GOT3 (cell line): ENCODE measurements at regions not wholly inside any gene's neighbourhood (a gene's known extent, or its start where the extent isn't known, plus 50 kb on each side); places are given as distances from the start of the nearest gene placed in this dataset.

ENCODE experiments used
- DNase-seq: peaks from one replicate; lab custom pipeline; 2025; ENCODE audit warnings: mixed read lengths; lab: John Stamatoyannopoulos, UW

- no peak for DNase-seq
These were observed 452.4 kb upstream of the TSHZ3 start for GRCh38 chr19:31801611-31802010.

- no peak for DNase-seq
These were observed 454.7 kb upstream of the TSHZ3 start for GRCh38 chr19:31803835-31804446.

GRCh38 chr19:31804668-31805067, 455.4 kb upstream of the TSHZ3 start:
- no peak for DNase-seq

- DNase-seq: no peak
These were observed 461.4 kb upstream of the TSHZ3 start for GRCh38 chr19:31810536-31811109.

GRCh38 chr19:31817971-31818797, 468.9 kb upstream of the TSHZ3 start:
- DNase-seq: no peak

GRCh38 chr19:31818798-31819105, 469.5 kb upstream of the TSHZ3 start:
- DNase-seq: no peak

- DNase-seq: no peak
These were observed 470.6 kb upstream of the TSHZ3 start for GRCh38 chr19:31819837-31820236.

- no peak for DNase-seq
These were observed 472.1 kb upstream of the TSHZ3 start for GRCh38 chr19:31821346-31821745.

GRCh38 chr19:31825134-31826094, 476.2 kb upstream of the TSHZ3 start:
- no peak for DNase-seq

GRCh38 chr19:31826325-31826724, 477.1 kb upstream of the TSHZ3 start:
- DNase-seq: no peak

GRCh38 chr19:31831421-31832175, 482.4 kb upstream of the TSHZ3 start:
- no peak for DNase-seq

GRCh38 chr19:31832176-31832548, 482.9 kb upstream of the TSHZ3 start:
- DNase-seq: no peak

- no peak for DNase-seq
These were observed 484.8 kb upstream of the TSHZ3 start for GRCh38 chr19:31834070-31834469.

- DNase-seq: no peak
These were observed 489.1 kb upstream of the TSHZ3 start for GRCh38 chr19:31838163-31838815.

- DNase-seq: no peak
These were observed 491.1 kb upstream of the TSHZ3 start for GRCh38 chr19:31840371-31840770.

GRCh38 chr19:31841755-31842154, 492.5 kb upstream of the TSHZ3 start:
- no peak for DNase-seq

- no peak for DNase-seq
These were observed 482.3 kb upstream of the ZNF507 start for GRCh38 chr19:31863122-31863521.

- DNase-seq: no peak
These were observed 471.1 kb upstream of the ZNF507 start for GRCh38 chr19:31874313-31874712.

- no peak for DNase-seq
These were observed 469.8 kb upstream of the ZNF507 start for GRCh38 chr19:31875591-31875990.

- no peak for DNase-seq
These were observed 465.1 kb upstream of the ZNF507 start for GRCh38 chr19:31880283-31880682.

GRCh38 chr19:31881988-31882387, 463.4 kb upstream of the ZNF507 start:
- no peak for DNase-seq
